Stimulated activated CD8-positive, alpha-beta memory T cell treated with anti-CD3 and anti-CD28 coated beads, Interleukin-2, amount 100 ng/mL, for 1 hour (primary cell): ENCODE measurements at regions not wholly inside any gene's neighbourhood (a gene's known extent, or its start where the extent isn't known, plus 50 kb on each side); places are given as distances from the start of the nearest gene placed in this dataset.

Experiments used
- DNase-seq, 2 donors: peaks; one replicate each; pipeline ENCODE4 v3.0.0-alpha.2; 2020; ENCODE audit warnings: low read depth in 2 of 2

DNA sequence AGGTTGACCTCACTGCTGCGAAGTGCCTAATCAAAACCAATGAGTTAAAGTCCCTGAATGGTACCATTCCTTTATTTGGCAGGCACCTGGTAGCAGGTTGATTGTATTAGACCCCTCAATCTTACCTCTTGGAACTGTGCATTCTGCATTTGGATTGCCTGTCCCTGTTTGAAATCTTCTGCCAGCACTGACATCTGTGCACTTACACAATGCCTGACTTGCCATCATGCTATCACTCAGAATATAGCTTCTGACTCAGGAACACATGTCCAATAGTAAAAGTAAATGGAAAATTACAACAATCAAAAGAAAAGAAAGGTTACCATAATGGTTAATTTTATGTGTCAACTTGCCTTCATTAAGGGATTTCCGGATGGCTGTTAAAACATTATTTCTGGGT lies 366.0 kb upstream of the PDGFD start:
- DNase-seq: no peak

GRCh38 chr11:104529213-104529612 lies 365.3 kb upstream of the PDGFD start:
- no peak for DNase-seq

GRCh38 chr11:104526006-104526405 lies 362.1 kb upstream of the PDGFD start:
- no peak for DNase-seq

GRCh38 chr11:104525416-104525815 lies 361.5 kb upstream of the PDGFD start:
- DNase-seq: no peak

DNA sequence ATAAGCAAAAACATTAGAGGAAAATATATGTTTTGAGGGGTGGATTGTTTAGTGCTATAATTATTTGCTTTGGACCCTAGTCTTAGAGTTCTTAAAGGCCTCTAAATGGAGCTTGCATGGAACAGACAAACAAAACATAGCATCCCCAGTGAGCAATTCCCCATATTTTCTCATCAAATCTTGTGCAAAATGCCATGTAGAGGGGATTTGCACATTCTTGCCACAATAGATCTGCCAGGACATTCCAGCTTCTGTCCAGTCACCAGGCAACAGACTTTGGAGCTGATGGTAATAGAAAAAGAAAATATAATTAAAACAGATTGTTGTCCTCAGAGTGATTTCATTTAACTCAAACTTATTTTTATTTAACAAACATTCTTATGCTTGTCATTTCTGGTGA lies 360.3 kb upstream of the PDGFD start:
- no peak for DNase-seq

- DNase-seq: no peak
Measured at GRCh38 chr11:104523611-104524010, 359.7 kb upstream of the PDGFD start.

DNA sequence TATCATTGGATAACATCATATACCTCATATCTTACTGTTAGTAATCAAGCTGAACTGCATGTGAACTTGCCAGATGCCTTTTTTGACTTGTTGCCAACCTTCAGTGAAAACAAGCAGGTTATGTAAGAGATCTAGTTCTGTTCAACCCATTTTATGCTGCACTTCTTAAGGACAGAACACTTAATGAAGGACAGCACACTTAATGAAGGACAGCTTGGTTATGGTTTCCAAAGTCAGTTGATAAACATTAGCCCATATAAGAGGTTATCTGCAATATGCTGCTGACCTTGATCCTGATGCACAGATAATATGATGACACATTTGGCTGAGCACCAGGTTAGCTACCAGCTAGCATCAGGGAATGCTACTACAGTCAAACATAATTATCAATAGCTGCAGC lies 358.7 kb upstream of the PDGFD start:
- DNase-seq: no peak

DNA sequence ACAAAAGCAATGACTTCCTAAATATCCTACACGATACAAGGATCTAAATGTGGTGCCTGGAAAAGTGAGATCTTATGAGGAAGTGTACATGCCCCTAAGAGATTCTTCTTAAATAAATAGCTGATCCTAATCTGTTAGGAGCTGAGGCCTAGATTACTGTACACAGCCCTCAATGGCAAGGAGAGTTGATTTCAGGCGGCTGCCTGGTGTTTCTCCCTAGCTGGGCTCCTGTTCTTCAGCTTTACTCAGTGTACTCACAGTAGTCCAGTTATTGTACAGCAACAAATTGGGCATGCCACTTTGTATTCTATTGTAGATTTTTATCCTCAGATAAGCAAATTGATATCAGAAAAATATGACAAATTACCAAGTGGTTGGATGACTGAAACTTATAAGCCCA lies 358.2 kb upstream of the PDGFD start:
- no peak for DNase-seq

DNA sequence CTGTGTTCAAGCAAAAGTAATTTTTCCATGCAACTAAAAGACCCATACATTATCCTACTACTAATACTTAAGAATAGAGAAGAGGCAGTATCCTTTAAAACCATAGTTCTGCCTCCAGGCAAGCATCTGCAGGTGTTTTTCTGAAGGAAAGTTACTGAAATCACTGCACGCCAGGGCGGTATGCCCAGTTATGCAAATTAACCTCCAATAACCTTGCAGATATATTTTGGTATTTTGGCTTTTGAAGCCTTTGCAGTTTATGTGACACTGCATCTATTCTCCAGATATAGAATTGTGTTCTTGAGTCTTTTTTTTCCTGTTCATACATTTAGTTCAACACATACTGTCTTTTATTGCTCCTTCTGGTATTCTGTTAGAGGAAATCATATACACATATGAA lies 346.2 kb upstream of the PDGFD start:
- no peak for DNase-seq

DNA sequence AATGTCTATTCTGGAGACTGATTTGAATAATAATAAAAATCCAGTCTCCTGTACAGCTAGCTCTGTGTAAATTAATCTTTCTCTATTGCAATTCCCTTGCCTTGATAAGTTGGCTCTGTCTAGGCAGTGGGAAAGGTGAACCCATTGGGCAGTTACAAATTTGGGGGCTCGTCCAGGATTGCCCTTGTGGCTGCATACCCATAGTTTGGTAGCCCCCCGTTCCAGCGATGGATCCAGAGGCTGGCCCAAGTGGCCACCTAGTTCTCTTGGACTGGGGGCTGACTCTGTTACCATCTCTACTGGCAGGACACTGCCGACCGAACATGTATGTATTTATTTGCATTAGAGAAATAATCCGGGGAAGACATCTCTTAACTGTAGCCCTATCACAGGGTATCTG lies 326.2 kb upstream of the PDGFD start:
- no peak for DNase-seq

DNA sequence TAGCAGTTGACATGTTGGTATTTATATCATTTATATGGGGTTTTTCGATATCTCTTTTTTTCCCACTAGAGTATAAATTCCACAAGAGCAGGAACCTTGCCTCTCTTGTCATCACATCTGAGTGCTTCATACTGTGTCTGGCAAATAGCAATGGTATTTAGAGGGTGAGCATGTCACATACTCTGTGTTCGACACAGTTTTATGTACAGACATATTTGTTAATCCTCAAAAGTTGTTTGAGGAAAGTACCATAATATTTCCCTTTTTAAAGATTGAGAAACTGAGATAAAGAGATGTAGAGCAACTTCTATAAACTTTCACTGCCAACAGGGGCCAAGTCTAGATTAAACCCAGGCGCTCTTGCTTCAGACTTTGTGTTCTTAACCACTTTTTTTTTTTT lies 324.6 kb upstream of the PDGFD start:
- DNase-seq: no peak

DNA sequence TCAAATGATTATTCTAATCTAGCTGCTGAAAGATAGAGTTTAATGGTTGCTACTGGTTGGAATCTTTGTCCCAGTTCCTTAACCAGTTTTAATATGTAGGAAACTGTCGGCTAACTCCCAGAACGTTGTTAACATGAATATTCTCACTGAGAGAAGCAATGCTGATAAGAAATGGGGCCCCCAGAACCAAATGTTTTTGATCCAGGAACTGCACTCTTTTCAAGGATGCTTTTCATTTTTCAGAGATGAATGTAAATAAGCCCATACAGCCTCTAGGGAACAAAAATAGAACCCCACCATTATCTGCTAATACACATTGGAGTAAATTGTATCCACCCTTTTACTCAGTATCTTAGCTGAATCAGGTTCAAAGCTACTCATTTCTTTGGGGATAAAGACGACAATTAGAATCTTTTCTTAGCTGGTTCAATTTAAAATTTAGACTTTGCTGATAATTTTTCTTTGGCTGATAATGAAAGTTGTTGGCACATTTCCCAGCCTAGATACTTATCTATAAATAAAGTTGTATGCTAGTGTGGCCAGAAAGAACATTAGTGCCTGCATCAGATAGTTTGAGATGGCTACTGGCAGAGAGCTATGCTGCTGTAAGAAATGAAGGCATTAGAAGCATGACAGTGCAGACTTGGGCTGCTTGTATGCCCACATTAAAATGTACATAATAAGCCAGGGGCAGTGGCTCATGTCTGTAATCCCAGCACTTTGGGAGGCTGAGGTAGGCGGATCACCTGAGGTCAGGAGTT lies 323.3 kb upstream of the PDGFD start:
- DNase-seq: no peak

DNA sequence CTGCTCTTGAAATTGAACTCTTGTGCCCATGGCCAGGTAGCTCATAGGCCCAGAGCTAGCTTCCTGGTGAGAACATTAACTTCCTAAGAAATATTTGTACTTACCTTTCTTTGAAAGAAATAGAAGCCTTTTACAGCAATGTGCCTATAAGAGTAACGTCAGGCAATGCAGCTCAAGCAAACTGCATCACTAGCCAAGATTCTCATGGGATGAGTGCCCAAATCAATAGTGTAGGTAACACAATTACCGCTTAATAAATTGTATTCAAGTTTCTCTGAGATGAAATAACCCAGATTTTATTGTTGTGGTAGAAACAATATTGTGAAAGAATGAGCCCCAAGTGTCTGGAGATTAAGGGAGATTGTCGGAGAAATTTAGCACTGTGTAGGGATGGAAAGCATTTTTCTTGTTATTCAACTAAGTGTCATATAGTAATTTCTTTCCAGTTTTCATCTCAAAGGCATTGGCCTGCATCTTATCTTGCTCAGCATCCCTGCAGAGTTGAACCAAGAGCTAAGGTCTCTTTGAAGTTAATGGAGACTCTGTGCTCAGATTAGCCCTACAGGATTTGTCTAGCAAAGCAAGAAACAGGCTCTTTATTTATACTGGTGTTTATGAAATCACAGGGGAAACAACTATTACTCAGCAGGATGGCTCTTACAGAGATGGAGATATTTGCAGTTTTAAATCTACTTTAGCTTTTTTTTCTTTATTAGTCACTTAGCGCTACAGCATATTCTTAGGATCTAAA lies 321.0 kb upstream of the PDGFD start:
- DNase-seq: no peak

GRCh38 chr11:104476898-104477297 lies 313.0 kb upstream of the PDGFD start:
- DNase-seq: no peak

DNA sequence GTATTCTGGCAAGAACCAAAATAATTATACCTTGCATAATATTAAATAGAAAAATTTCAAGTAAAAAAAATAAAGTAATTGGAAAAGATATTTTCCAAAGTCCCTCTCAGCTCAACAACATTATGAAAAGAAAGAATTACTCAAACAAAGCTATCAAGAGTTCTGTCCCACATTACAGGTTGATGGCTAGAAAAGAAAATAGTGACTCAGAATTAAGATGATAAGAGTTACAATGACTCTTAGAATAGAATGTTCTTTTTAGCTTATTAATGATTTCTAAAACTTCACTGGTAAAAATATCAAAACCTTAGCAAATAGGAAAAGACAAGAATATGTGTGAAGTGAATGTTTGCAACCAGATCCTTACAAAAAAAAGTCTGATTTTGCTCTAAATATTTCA lies 312.5 kb upstream of the PDGFD start:
- no peak for DNase-seq

DNA sequence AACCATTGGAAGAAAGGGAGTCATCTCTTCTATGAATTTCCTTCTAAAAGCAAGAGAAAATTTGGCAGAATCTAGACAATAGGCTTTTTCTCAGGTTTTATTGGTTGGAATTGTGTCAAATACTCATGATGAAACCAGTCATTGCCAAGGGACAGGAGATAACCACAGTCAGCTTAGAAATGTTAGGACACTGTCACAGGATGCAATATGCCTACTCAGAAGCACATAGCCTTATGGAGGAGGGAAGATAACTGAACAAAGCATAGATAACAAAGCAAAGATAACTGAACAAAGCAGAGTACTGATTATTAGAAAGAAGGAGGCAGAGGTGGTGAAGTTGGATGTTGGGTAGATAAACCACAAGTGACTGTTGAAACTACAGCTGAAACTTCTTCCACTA lies 303.5 kb upstream of the PDGFD start:
- DNase-seq: no peak

- no peak for DNase-seq
Measured at GRCh38 chr11:104465321-104465720, 301.4 kb upstream of the PDGFD start.

GRCh38 chr11:104464691-104465090 lies 300.7 kb upstream of the PDGFD start:
- no peak for DNase-seq

GRCh38 chr11:104462341-104462740 lies 298.4 kb upstream of the PDGFD start:
- DNase-seq: no peak

- DNase-seq: no peak
Measured at GRCh38 chr11:104451197-104451893, 287.4 kb upstream of the PDGFD start.

- DNase-seq: no peak
Measured at GRCh38 chr11:104443387-104443786, 279.4 kb upstream of the PDGFD start.

- DNase-seq: no peak
Measured at GRCh38 chr11:104442321-104442720, 278.4 kb upstream of the PDGFD start.

- DNase-seq: no peak
Measured at GRCh38 chr11:104435494-104435893, 271.5 kb upstream of the PDGFD start.
